NCI-H345 (cell line): ENCODE measurements at regions not wholly inside any gene's neighbourhood (a gene's known extent, or its start where the extent isn't known, plus 50 kb on each side); places are given as distances from the start of the nearest gene placed in this dataset.
"Not testable (repeated sequence)": the region's sequence is repeated elsewhere in the genome, so short reads cannot be mapped to it uniquely, and the experiment has no call there.

ENCODE experiments used
- DNase-seq: peaks from one replicate; lab custom pipeline; 2025; lab: John Stamatoyannopoulos, UW

GRCh38 chr15:30030345-30030744, 52.4 kb upstream of the GOLGA8J start:
- no peak for DNase-seq

- no peak for DNase-seq
Measured at GRCh38 chr15:30023798-30024295, 58.9 kb upstream of the GOLGA8J start.

- DNase-seq, result no peak
Measured at GRCh38 chr15:30010746-30011145, 72.0 kb upstream of the GOLGA8J start.

DNA sequence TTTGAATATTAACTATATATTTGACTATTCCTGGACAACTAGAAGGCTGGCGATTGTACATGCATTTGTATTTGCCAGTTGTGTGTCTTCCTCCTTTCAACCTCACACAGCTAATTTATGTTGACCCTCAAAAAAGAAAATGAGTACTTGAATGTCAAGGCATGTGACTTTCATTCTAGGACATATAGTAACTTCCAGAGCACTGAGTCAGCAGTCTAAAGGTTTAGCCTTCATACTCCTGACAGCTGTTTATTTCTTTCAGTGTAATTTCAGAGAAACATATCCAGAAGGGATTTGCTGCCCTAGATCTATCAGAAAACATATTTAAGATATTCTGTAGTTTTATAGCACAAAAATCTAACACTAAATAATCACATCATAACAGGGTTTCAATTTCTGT, 74.6 kb upstream of the GOLGA8J start:
- DNase-seq, result no peak

- no peak for DNase-seq
Measured at GRCh38 chr15:30001602-30002001, 81.2 kb upstream of the GOLGA8J start.

DNA sequence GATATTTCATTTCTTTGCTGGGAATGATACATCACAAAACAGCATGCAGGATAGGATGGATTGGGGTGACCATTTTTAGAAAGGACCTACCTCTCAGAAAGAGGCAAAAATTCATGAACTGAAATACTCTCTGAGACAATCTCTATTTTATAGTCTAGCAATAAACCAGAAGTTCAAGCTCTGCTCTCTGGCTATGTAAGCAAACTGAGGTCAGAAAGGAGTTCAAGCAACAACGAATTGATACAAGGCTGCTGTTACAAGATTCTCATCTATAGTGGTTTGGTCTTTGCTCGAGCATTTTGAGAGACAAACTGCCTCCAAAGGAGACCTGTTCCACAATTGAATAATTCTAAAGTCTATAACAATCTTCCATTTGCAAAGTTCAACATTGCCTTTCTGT, 84.7 kb upstream of the GOLGA8J start:
- DNase-seq, result no peak

DNA sequence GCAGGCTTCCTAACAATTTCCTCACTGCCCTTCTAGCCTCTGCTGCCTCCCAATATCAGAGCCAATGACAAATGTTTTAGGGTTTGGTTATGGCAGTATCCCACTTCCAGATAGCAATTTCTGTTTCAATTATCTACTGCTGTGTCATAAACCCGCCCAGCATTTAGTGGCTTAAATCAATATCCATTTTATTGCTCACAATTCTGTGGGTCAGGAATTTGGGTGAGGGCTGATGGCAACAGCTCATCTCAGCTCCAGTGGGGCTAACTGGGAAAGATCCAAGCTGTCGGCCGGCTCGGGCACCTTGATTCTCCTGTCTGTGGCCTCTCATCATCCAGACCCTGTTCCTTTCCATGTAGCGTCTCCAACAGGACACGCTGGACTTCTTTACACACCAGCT, 85.3 kb upstream of the GOLGA8J start:
- DNase-seq, result no peak

- DNase-seq, result no peak
Measured at GRCh38 chr15:29994284-29994683, 88.5 kb upstream of the GOLGA8J start.

DNA sequence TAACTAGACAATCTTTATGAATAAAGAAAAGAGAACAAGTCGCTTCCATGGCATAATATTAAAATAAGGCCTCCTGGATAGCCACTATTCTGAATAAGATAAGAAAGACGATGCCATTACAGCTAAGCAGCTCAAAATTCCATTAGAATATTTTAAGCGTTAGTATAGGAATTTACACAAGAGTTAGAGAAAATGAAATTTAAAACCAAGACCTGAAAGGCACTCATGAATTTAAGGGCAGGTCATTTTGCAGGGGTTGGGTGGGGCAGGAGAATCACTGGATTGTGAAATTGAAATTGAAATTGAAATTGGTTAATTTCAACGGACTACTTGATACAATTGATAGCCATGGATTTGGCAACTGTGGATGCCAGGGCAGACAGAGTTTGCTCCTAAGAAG, 91.8 kb upstream of the GOLGA8J start:
- no peak for DNase-seq

DNA sequence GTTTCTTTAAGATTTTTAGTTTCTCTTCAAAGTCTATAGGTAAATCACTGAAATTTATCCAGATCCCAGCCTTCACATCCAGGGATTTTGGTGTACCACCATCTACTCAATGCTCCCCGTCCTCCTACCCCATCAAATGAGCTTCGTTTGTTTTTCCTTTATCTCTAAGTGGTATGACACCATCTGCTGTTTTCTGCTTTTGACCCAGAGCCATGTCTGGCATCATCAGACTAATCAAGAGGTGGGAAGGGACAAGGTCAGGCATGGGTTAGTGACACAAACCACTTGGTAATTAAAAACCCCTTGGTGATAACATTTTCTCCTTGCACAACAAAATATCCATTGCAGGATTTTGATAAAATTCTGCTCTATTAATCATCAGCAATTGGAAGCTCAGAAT, 92.7 kb upstream of the GOLGA8J start:
- no peak for DNase-seq

DNA sequence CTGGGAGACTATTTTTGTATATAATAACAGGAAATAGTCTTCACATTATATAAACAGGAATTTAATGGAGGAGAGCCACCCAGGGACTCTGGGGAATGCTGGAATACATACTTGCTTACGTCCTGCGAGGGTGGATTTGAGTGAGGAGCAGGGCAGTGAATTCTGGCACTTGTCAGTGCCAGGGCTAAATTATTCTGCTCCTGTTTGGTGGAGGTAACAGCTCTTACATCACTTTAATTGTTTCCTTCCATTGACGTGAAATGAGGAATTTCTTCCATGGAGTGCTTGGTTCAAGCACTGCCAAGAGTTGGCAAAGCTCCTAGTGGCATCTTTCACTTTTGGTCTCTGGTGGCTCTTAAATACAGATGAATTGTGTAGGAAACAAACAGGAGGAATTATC, 94.1 kb upstream of the GOLGA8J start:
- DNase-seq, result no peak

- DNase-seq, result no peak
Measured at GRCh38 chr15:29986946-29987345, 95.8 kb upstream of the GOLGA8J start.

DNA sequence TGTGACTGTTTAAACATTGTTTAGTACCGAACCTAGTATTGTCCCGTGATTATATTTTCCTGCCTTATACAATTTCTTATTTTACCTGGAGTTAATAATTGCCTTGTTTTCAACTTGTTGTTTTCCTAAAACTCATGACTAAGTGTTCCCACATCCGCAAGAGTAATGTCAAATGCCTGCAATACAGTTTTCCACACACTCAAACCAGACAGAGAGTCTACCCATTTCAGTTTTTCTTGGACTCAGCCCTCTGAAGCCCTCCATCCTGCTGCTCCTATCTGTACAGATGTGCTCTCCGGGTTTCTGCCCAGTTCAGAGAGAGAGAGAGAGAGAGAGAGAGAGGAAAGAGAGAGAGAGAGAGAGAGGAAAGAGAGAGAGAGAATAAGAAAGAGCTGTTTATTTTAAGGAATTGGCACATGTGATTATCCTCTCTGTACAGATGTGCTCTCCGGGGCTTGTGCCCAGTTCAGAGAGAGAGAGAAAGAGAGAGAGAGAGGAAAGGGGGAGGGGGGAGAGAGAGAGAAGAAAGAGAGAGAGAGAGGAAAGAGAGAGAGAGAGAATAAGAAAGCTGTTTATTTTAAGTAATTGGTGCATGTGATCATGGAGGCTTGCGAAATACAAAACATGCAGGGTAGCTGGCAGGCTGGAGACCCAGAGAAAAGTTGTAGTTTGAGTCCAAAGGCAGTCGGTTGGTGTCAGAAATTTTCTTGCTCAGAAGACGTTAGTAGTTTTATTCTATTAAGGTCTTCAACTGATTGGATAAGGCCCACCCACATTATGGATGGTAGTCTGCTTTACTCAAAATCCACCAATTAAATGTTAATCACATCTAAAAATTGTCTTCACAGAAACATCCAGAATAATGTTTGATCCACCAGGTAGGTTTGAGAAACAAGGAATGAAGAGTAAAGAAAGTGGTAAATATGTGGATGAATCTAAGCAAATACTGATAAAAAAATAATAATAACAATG, 104.1 kb upstream of the GOLGA8J start:
- no peak for DNase-seq

GRCh38 chr15:29974056-29974455, 108.7 kb upstream of the GOLGA8J start:
- not testable (repeated sequence) for DNase-seq

DNA sequence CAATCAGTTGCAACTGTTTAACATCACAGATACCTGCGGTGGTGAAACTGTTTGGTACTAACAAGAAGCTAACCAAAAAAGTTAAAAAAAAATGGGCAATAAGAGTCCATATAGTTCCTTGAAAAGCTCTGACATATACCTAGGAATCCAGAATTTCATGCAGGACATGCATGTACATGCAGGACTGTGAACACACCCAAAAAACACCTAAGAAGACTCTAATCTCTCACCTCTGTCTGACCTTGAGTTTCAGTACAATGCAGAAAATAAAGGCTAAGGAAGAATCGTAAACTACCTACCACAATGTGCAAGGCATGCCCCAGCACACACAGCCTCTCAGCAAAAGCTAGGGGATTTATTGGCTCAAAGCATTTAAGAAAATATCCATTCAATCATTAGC, 110.7 kb upstream of the GOLGA8J start:
- no peak for DNase-seq

- no peak for DNase-seq
Measured at GRCh38 chr15:29970402-29970695, 112.4 kb upstream of the GOLGA8J start.

- DNase-seq, result no peak
Measured at GRCh38 chr15:29969562-29970401, 113.0 kb upstream of the GOLGA8J start.

GRCh38 chr15:29968895-29969561, 113.7 kb upstream of the GOLGA8J start:
- DNase-seq, result peak; percentile 32

DNA sequence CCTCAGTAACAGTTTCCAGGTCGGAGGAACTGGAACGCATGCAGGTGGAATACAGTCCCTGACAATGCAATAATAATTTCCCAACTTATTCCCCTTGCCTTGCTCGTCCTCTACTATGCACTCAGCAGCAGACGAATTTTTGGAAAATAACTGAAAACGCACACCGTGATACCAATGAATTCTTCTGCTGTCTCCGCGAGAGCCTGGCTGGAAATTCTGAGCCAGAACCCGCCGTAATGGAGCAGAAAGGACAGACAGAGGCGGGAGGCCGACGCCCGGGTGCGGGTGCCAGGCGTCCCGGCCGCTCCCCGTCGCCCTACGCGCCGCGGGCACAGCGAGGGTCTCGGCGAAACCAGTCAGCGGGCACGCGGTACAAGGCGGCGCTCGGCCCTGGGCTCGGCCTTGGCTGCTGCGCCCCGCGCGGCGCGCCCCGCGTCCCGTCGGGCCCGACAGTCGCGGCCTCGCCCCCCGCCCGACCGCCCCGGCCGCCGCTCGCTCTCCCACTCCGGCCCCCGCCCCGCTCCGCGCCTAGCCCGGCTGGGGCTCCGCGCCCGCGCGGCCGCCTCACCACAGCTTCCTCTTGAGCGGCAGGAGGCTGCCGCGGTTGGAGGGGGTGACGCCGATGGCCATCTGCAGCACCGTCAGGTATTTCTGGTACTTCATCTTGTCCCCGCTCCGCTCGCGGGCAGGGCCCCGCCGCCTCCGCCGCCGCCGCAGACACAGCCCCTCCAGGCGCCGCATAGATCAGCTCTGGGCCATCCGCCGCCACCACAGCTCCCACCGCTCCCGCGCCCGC, 114.5 kb upstream of the GOLGA8J start:
- DNase-seq, result peak; percentile 32

GRCh38 chr15:29962407-29962806, 120.3 kb upstream of the GOLGA8J start:
- DNase-seq, result no peak

DNA sequence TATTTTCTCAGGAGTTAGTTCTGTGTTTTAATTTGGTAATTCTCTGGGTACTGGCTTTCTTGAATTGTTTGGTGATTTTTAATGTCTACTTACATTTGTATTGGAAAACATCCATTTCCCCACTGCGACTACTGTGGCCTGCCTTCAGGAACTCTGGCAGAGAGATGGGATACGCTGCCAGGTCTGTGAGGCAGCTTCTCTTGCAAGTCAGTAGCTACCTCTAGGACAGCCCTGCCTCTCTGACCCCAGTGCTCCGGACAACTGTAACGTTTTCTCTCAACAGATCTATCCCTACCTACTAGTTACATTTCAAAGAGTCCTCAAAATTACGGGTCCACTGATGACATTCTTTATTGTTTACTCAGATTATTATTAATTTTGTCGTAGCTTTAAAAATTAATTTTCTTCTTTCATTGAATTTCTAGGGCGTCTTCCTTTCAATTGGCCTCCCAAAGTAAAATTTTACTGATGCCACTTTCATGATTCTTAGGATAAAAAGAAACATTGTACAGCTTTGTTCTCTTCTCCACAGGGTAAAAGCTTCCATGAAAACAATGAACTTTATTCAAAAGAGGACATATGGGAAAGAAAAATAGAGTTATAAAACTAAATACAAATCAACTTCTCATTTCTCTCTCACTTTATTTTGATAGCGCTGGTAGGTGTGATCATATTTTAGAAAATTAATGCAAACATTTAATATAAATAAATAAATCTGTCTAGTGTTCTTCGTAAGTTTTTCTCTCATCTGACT, 123.2 kb upstream of the GOLGA8J start:
- no peak for DNase-seq
